ENCODE measurements at regions not wholly inside any gene's neighbourhood (a gene's known extent, or its start where the extent isn't known, plus 50 kb on each side); places are given as distances from the start of the nearest gene placed in this dataset.
A peak's percentile ranks its signal among the peaks of the same experiment; 100 is the strongest.

- H3K36me3 ChIP-seq (ENCODE audit: control insufficient read depth, insufficient read depth, low read length) = no peaks in the 10 kb centered on the region
- H3K4me1 ChIP-seq (ENCODE audit: control insufficient read depth, extremely low read depth, insufficient read depth, low read length) = no peaks in the 10 kb centered on the region
- TF ChIP-seq, protein P1, sequence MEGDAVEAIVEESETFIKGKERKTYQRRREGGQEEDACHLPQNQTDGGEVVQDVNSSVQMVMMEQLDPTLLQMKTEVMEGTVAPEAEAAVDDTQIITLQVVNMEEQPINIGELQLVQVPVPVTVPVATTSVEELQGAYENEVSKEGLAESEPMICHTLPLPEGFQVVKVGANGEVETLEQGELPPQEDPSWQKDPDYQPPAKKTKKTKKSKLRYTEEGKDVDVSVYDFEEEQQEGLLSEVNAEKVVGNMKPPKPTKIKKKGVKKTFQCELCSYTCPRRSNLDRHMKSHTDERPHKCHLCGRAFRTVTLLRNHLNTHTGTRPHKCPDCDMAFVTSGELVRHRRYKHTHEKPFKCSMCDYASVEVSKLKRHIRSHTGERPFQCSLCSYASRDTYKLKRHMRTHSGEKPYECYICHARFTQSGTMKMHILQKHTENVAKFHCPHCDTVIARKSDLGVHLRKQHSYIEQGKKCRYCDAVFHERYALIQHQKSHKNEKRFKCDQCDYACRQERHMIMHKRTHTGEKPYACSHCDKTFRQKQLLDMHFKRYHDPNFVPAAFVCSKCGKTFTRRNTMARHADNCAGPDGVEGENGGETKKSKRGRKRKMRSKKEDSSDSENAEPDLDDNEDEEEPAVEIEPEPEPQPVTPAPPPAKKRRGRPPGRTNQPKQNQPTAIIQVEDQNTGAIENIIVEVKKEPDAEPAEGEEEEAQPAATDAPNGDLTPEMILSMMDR (conservative IDR thresholded peaks at IDR 0.05 in 1 of 2, IDR thresholded peaks at IDR 0.05 in 1 of 2; ENCODE audit: low read depth in 1 of 2, low read length in 2 of 2) = peak in 1 of 2 donors; percentile 24
- no peak for TF ChIP-seq EZH2 (IDR thresholded peaks at IDR 0.05; ENCODE audit: low read length, missing control alignments)
- no peak overlapping the region for H3K27ac ChIP-seq (ENCODE audit: insufficient read depth, low read length)
- H3K4me2 ChIP-seq (ENCODE audit: extremely low read depth, insufficient read depth, low read length) = no peak overlapping the region
- no peak overlapping the region for H3K4me3 ChIP-seq (replicated peaks in 1 of 4; ENCODE audit: control extremely low read depth in 1 of 4, insufficient read depth in 1 of 4, low read depth in 3 of 4, low read length in 4 of 4)
- no peak overlapping the region for H3K9ac ChIP-seq (ENCODE audit: insufficient read depth, low read length)
- H2AFZ ChIP-seq (ENCODE audit: low read length) = no peak overlapping the region
- no peaks in the 10 kb centered on the region for H3K27me3 ChIP-seq (ENCODE audit: control insufficient read depth, insufficient read depth, low read length)
- H3K79me2 ChIP-seq (ENCODE audit: control insufficient read depth, insufficient read depth, low read length) = no peaks in the 10 kb centered on the region
- peak; percentile 0 to 25 for DNase-seq (ENCODE audit: low read depth in 2 of 2)
- no peaks in the 10 kb centered on the region for H4K20me1 ChIP-seq (ENCODE audit: control insufficient read depth, extremely low read depth, insufficient read depth, low read length)
- H3K9me3 ChIP-seq (ENCODE audit: control insufficient read depth, insufficient read depth, low read depth, low read length) = no peaks in the 10 kb centered on the region
Observed at GRCh38 chr13:68927387-68928026, 1180.1 kb upstream of the ATXN8OS start.

DNA sequence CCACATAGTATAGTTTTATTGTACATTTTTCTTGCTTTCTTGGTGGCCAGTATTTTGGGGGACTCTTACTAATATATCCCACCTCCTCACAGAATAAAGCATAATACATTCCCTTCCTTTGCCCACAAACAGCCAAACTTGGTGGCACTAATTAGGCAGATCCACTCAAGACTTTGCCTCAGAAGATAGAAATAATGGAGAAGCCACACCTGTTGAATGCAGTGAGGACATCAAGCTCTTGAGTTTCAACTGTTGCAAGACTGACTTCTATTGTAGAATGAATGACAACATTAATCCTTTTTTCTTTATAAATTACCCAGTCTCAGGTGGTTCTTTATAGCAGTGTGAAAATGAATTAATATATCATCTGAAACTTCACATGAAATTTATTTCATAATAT, 1183.6 kb upstream of the ATXN8OS start:
- TF ChIP-seq EZH2 (IDR thresholded peaks at IDR 0.05; ENCODE audit: low read length, missing control alignments) = no peak
- TF ChIP-seq, protein P1 (conservative IDR thresholded peaks at IDR 0.05 in 1 of 2, IDR thresholded peaks at IDR 0.05 in 1 of 2; ENCODE audit: low read depth in 1 of 2, low read length in 2 of 2) = no peak
- H2AFZ ChIP-seq (ENCODE audit: low read length) = no peak overlapping the region

DNA sequence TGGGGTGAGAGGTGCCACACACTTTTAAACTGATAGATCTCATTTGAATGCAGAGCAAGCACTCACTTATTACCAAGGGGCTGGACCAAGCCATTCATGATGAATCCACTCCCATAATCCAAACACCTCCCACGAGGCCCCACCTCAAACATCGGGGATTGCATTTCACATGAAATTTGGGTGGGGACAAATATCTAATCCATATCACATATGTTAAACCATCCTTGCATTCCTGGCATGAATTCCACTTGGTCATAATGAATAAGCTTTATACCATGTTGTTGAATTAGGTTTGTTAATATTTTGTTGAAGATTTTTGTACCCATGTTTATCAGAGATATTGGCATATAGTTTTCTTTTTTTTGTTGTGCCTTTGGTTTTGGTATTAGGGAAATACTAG, 1198.7 kb upstream of the ATXN8OS start:
- Histone ChIP-seq H3K9ac (ENCODE audit: insufficient read depth, low read length) (no peak overlapping the region), H3K4me3 (replicated peaks in 1 of 4; ENCODE audit: control extremely low read depth in 1 of 4, insufficient read depth in 1 of 4, low read depth in 3 of 4, low read length in 4 of 4) (no peak overlapping the region), H3K4me1 (ENCODE audit: control insufficient read depth, extremely low read depth, insufficient read depth, low read length) (no peaks in the 10 kb centered on the region), H4K20me1 (ENCODE audit: control insufficient read depth, extremely low read depth, insufficient read depth, low read length) (no peaks in the 10 kb centered on the region), H3K36me3 (ENCODE audit: control insufficient read depth, insufficient read depth, low read length) (no peaks in the 10 kb centered on the region), H3K27ac (ENCODE audit: insufficient read depth, low read length) (no peak overlapping the region), H3K9me3 (ENCODE audit: control insufficient read depth, insufficient read depth, low read depth, low read length) (no peaks in the 10 kb centered on the region), H3K4me2 (ENCODE audit: extremely low read depth, insufficient read depth, low read length) (no peak overlapping the region), H3K27me3 (ENCODE audit: control insufficient read depth, insufficient read depth, low read length) (no peaks in the 10 kb centered on the region), H3K79me2 (ENCODE audit: control insufficient read depth, insufficient read depth, low read length) (no peaks in the 10 kb centered on the region), H2AFZ (ENCODE audit: low read length) (no peak overlapping the region)
- no peak for DNase-seq (ENCODE audit: low read depth in 2 of 2)
- TF ChIP-seq, protein P1 (conservative IDR thresholded peaks at IDR 0.05 in 1 of 2, IDR thresholded peaks at IDR 0.05 in 1 of 2; ENCODE audit: low read depth in 1 of 2, low read length in 2 of 2) = no peak
- TF ChIP-seq EZH2 (IDR thresholded peaks at IDR 0.05; ENCODE audit: low read length, missing control alignments) = no peak

More for the DNA sequence above, 1183.6 kb upstream of the ATXN8OS start:
- H3K36me3 ChIP-seq (ENCODE audit: control insufficient read depth, insufficient read depth, low read length) = no peaks in the 10 kb centered on the region
- H3K4me2 ChIP-seq (ENCODE audit: extremely low read depth, insufficient read depth, low read length) = no peak overlapping the region
- H3K9me3 ChIP-seq (ENCODE audit: control insufficient read depth, insufficient read depth, low read depth, low read length) = no peaks in the 10 kb centered on the region
- no peak overlapping the region for H3K9ac ChIP-seq (ENCODE audit: insufficient read depth, low read length)
- H3K27me3 ChIP-seq (ENCODE audit: control insufficient read depth, insufficient read depth, low read length) = no peaks in the 10 kb centered on the region
- no peaks in the 10 kb centered on the region for H4K20me1 ChIP-seq (ENCODE audit: control insufficient read depth, extremely low read depth, insufficient read depth, low read length)
- H3K4me1 ChIP-seq (ENCODE audit: control insufficient read depth, extremely low read depth, insufficient read depth, low read length) = no peaks in the 10 kb centered on the region
- DNase-seq (ENCODE audit: low read depth in 2 of 2) = no peak
- H3K27ac ChIP-seq (ENCODE audit: insufficient read depth, low read length) = no peak overlapping the region
- no peaks in the 10 kb centered on the region for H3K79me2 ChIP-seq (ENCODE audit: control insufficient read depth, insufficient read depth, low read length)
- H3K4me3 ChIP-seq (replicated peaks in 1 of 4; ENCODE audit: control extremely low read depth in 1 of 4, insufficient read depth in 1 of 4, low read depth in 3 of 4, low read length in 4 of 4) = no peak overlapping the region

Measured in fibroblast of lung (primary cell).